MCF 10A (cell line): ENCODE measurements at regions not wholly inside any gene's neighbourhood (a gene's known extent, or its start where the extent isn't known, plus 50 kb on each side); places are given as distances from the start of the nearest gene placed in this dataset.

ENCODE experiments used
- BruUV-seq: library from RNA; stranded (reverse); fragments of 400-500 nt; replicated peaks from 2 replicates; lab custom pipeline; 2021; lab: Mats Ljungman, UMichigan
- CTCF ChIA-PET: fragments of 300-600 bp; sonication (Branson Sonifier 250); formaldehyde crosslinking; extraction: SDS; loops from one replicate; lab custom pipeline; 2021; ENCODE audit warnings: antibody characterized with exemption, inconsistent platforms; lab: Yijun Ruan, JAX
- POLR2A ChIA-PET: fragments of 300-600, 350-650 bp; sonication (Branson Sonifier 250); formaldehyde crosslinking; extraction: SDS; loops from one replicate; lab custom pipeline; 2020; ENCODE audit warnings: antibody characterized with exemption, inconsistent platforms; lab: Yijun Ruan, JAX
- DNase-seq: peaks from one replicate; pipeline ENCODE4 v3.0.0-alpha.2; 2018; ENCODE audit not compliant: unreplicated experiment
- H3K27ac Mint-ChIP-seq: one replicate; pipeline ENCODE4 v1.8.0; 2022; ENCODE audit warnings: mild to moderate bottlenecking, low read depth, mixed read lengths; ENCODE audit not compliant: unreplicated experiment
- H3K27me3 Mint-ChIP-seq: one replicate; pipeline ENCODE4 v1.8.0; 2022; ENCODE audit warnings: mixed read lengths; ENCODE audit not compliant: insufficient read depth, unreplicated experiment
- H3K36me3 Mint-ChIP-seq: one replicate; pipeline ENCODE4 v1.8.0; 2022; ENCODE audit warnings: mild to moderate bottlenecking, moderate library complexity, mixed read lengths; ENCODE audit not compliant: insufficient read depth, unreplicated experiment
- H3K4me1 Mint-ChIP-seq: one replicate; pipeline ENCODE4 v1.8.0; 2022; ENCODE audit warnings: mixed read lengths; ENCODE audit not compliant: insufficient read depth, unreplicated experiment
- H3K4me3 Mint-ChIP-seq: one replicate; pipeline ENCODE4 v1.8.0; 2022; ENCODE audit warnings: mild to moderate bottlenecking, moderate library complexity, mixed read lengths; ENCODE audit not compliant: unreplicated experiment
- H3K9me3 Mint-ChIP-seq: one replicate; pipeline ENCODE4 v1.8.0; 2022; ENCODE audit warnings: mixed read lengths; ENCODE audit not compliant: unreplicated experiment
- intact Hi-C: fragments of 100-400 bp; cut with micrococcal nuclease; formaldehyde crosslinking; loops from 2 replicates; pipeline ENCODE4 v1.14.1; 2022
- TF ChIP-seq, protein P1 (sequence below): fragments of 200-600 bp; IDR thresholded peaks from one replicate; pipeline ENCODE4 v1.8.0; 2022; ENCODE audit warnings: antibody characterized with exemption, mild to moderate bottlenecking; ENCODE audit not compliant: unreplicated experiment

GRCh38 chr5:2899311-2899710 lies 147.8 kb upstream of the IRX2 start:
- H3K27ac Mint-ChIP-seq: no peak overlapping the region
- H3K36me3 Mint-ChIP-seq: no peaks in the 10 kb centered on the region
- no TSS peak for BruUV-seq
- no peaks in the 10 kb centered on the region for H3K27me3 Mint-ChIP-seq
- peaks cover 7% of the 10 kb centered on the region for H3K9me3 Mint-ChIP-seq
- H3K4me3 Mint-ChIP-seq: no peak overlapping the region
- ChIA-PET POLR2A (no interaction called here), CTCF (no interaction called here)
- intact Hi-C loops: no loop called here
- H3K4me1 Mint-ChIP-seq: no peaks in the 10 kb centered on the region
- DNase-seq: no peak
- TF ChIP-seq, protein P1, sequence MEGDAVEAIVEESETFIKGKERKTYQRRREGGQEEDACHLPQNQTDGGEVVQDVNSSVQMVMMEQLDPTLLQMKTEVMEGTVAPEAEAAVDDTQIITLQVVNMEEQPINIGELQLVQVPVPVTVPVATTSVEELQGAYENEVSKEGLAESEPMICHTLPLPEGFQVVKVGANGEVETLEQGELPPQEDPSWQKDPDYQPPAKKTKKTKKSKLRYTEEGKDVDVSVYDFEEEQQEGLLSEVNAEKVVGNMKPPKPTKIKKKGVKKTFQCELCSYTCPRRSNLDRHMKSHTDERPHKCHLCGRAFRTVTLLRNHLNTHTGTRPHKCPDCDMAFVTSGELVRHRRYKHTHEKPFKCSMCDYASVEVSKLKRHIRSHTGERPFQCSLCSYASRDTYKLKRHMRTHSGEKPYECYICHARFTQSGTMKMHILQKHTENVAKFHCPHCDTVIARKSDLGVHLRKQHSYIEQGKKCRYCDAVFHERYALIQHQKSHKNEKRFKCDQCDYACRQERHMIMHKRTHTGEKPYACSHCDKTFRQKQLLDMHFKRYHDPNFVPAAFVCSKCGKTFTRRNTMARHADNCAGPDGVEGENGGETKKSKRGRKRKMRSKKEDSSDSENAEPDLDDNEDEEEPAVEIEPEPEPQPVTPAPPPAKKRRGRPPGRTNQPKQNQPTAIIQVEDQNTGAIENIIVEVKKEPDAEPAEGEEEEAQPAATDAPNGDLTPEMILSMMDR: no peak

DNA sequence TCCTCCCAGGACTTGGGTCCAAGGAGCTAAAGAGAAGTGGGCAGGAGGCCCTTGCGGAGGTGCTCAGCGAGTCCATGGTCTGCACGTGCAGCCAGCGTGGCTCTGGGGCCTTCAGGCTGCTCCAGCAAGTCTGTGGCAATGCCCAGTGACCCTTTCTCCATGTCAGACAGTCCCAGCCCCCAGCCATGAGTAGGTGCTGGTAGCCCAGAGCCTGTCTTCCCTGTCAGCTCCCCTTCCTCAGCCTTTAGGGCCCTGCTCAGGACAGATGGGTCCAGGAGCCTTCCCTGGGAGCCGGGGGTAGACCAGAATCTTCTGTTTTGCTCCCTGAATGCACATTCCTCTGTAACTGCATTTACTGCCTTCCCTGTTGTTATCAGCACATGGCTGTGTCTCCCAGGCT lies 147.2 kb upstream of the IRX2 start:
- DNase-seq: no peak
- no TSS peak for BruUV-seq
- no peaks in the 10 kb centered on the region for H3K36me3 Mint-ChIP-seq
- no peak overlapping the region for H3K4me3 Mint-ChIP-seq
- H3K27me3 Mint-ChIP-seq: no peaks in the 10 kb centered on the region
- TF ChIP-seq, protein P1: no peak
- ChIA-PET CTCF (interaction anchor here (0.6 kb wide), 1 partner anchor 9 kb away, joined by 3 read pairs; no protein-coding TSS in a partner anchor), POLR2A (no interaction called here)
- intact Hi-C loops: no loop called here
- H3K9me3 Mint-ChIP-seq: peaks cover 7% of the 10 kb centered on the region
- H3K27ac Mint-ChIP-seq: no peak overlapping the region
- H3K4me1 Mint-ChIP-seq: no peaks in the 10 kb centered on the region

DNA sequence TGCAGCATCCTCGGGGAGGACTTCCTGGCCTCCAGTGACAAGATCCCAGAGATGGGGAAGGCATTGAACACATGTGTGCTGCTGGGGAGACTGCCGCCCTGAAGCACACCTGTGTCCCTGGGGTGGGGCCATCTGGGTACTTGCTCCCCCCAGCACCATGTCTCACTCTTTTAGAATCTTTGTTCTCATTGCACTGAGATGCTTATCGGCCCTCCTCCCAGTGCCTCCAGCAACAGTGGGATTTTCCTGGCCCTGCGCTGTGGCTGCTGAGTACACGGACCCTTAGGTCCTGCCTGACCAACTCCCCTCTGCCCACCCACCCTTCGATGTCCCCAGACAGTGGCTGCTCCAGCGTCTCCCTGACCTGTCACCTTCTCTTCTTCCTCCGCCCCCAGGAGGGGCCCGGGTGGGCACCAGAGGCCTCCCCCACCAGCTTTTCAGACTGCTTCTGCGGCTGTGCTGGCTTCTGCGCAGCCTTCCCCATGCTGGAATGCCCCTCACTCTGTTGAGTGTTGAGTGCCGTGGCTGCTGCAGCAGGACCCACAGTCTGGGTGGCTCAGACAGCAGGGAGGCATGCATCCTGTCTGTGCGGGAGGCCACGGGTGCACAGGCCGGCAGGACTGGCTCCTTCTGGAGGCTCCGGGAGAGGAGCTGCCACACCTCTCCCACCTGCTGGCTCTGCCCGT lies 145.9 kb upstream of the IRX2 start:
- ChIA-PET POLR2A (no interaction called here), CTCF (no interaction called here)
- no TSS peak for BruUV-seq
- Mint-ChIP-seq H3K27me3 (no peaks in the 10 kb centered on the region), H3K27ac (no peak overlapping the region), H3K36me3 (no peaks in the 10 kb centered on the region), H3K4me1 (no peaks in the 10 kb centered on the region), H3K9me3 (peaks cover 7% of the 10 kb centered on the region), H3K4me3 (no peak overlapping the region)
- intact Hi-C loops: no loop called here
- no peak for DNase-seq
- TF ChIP-seq, protein P1: no peak

- ChIA-PET POLR2A (no interaction called here), CTCF (no interaction called here)
- peaks cover 7% of the 10 kb centered on the region for H3K9me3 Mint-ChIP-seq
- H3K4me1 Mint-ChIP-seq: no peaks in the 10 kb centered on the region
- no TSS peak for BruUV-seq
- DNase-seq: no peak
- TF ChIP-seq, protein P1: no peak
- no peak overlapping the region for H3K27ac Mint-ChIP-seq
- H3K27me3 Mint-ChIP-seq: no peaks in the 10 kb centered on the region
- no peaks in the 10 kb centered on the region for H3K36me3 Mint-ChIP-seq
- H3K4me3 Mint-ChIP-seq: no peak overlapping the region
- intact Hi-C loops: no loop called here
Observed at GRCh38 chr5:2896371-2897275, 145.1 kb upstream of the IRX2 start.
